GM12878 (cell line): ENCODE measurements at regions not wholly inside any gene's neighbourhood (a gene's known extent, or its start where the extent isn't known, plus 50 kb on each side); places are given as distances from the start of the nearest gene placed in this dataset.

Source experiments
- CTCF ChIP-seq, 3 experiments: IDR thresholded peaks in 2 of 3; conservative IDR thresholded peaks in 1 of 3; 2 replicates each; pipeline ENCODE4 v1.5.1; 2011; ENCODE audit warnings: low read depth in 3 of 3, low read length in 3 of 3, mild to moderate bottlenecking in 3 of 3, control low read depth in 2 of 3, moderate library complexity in 2 of 3, inconsistent platforms in 1 of 3, mixed read lengths in 1 of 3; ENCODE audit not compliant: control insufficient read depth in 2 of 3, insufficient read depth in 1 of 3; ENCODE audit errors: extremely low read depth in 1 of 3
- E2F4 ChIP-seq: IDR thresholded peaks from 2 replicates; pipeline ENCODE4 v1.6.1; 2012; ENCODE audit warnings: low read depth, low read length, improper control_type of control experiment
- EZH2 ChIP-seq: IDR thresholded peaks from 2 replicates; pipeline ENCODE4 v1.6.1; 2012; ENCODE audit warnings: low read depth, mild to moderate bottlenecking, control low read depth, inconsistent platforms, low read length, borderline replicate concordance; ENCODE audit not compliant: control insufficient read depth
- JUNB ChIP-seq: IDR thresholded peaks from 2 replicates; pipeline ENCODE4 v1.6.1; 2016; ENCODE audit warnings: antibody characterized with exemption, mild to moderate bottlenecking
- POLR2A ChIP-seq: IDR thresholded peaks from 2 replicates; pipeline ENCODE4 v1.6.1; 2011; ENCODE audit warnings: low read depth, mild to moderate bottlenecking, low read length
- ZNF24 ChIP-seq: fragments of 450-650 bp; IDR thresholded peaks from 2 replicates; pipeline ENCODE4 v1.6.1; 2017; ENCODE audit warnings: antibody characterized with exemption, mild to moderate bottlenecking
- ZNF384 ChIP-seq: IDR thresholded peaks from 2 replicates; pipeline ENCODE4 v1.6.1; 2012; ENCODE audit warnings: low read depth, mild to moderate bottlenecking, low read length, improper control_type of control experiment, borderline replicate concordance

- TF ChIP-seq CTCF (IDR thresholded peaks at IDR 0.05 in 2 of 3, conservative IDR thresholded peaks at IDR 0.05 in 1 of 3; ENCODE audit: control insufficient read depth in 2 of 3, extremely low read depth in 1 of 3, insufficient read depth in 1 of 3, low read depth in 3 of 3, low read length in 3 of 3) (no peak), E2F4 (no peak), ZNF384 (no peak), JUNB (no peak), ZNF24 (no peak), EZH2 (no peak), POLR2A (no peak)
These were observed 1011.1 kb downstream of the PLA2G4A start for GRCh38 chr1:187839873-187840272.
